ENCODE measurements at regions not wholly inside any gene's neighbourhood (a gene's known extent, or its start where the extent isn't known, plus 50 kb on each side); places are given as distances from the start of the nearest gene placed in this dataset.
"Not testable (repeated sequence)": the region's sequence is repeated elsewhere in the genome, so short reads cannot be mapped to it uniquely, and the experiment has no call there.

DNA sequence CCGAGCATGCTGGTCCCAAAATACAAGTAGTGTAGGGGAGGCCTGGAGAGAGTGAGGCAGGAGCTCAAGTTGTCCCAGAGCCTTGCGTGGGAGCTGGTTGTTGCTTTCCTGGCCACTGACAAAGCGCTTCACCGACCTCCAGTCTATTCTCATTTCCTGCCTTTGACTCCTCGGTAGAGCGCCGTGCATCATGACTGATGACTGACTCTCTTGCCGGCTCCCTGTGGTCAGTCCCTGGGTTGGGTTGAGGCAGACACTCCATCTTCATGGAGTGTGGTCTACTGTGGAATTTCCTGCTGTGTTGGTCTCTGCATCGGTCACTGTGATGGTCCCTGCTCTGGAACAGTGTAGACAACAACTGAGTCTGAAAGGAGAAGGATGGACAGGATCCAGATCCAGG, 175.1 kb upstream of the S1PR3 start:
- DNase-seq (ENCODE audit: low spot score), result no peak

DNA sequence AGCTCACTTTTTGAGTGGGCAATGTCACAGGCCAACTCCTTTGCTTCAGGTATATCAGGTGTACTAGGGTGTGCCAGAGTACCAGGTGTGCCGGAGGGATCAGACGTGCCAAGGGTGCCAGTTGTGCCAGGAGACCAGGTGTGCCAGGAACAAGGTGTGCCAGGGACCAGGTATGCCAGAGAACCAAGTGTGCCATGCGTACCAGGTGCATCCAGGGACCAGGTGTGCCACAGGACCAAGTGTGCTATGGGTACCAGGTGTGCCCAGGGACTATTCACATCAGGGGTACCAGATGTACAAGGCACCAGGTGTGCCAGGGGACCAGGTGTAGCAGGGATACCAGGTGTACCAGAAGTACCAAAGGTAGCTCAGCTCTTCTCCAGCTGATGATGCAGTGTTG, 174.7 kb upstream of the S1PR3 start:
- DNase-seq (ENCODE audit: low spot score), result no peak

DNA sequence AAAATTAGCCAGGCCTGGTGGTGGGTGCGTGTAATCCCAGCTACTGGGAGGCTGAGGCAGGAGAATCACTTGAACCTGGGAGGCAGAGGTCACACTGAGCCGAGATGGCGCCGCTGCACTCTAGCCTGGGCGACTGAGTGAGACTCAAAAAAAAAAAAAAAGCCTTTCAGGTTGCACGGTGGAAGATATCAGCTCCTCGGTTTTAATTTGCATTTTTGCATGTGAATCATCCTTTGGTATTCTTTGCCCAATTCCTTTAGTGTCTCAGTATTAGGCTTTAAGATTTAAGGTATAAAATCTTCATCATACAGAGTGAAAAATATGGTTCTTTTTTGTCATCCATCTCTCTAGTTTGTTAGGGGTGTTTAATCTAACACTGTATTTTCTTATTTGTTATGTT, 173.6 kb upstream of the S1PR3 start:
- DNase-seq (ENCODE audit: low spot score), result no peak

DNA sequence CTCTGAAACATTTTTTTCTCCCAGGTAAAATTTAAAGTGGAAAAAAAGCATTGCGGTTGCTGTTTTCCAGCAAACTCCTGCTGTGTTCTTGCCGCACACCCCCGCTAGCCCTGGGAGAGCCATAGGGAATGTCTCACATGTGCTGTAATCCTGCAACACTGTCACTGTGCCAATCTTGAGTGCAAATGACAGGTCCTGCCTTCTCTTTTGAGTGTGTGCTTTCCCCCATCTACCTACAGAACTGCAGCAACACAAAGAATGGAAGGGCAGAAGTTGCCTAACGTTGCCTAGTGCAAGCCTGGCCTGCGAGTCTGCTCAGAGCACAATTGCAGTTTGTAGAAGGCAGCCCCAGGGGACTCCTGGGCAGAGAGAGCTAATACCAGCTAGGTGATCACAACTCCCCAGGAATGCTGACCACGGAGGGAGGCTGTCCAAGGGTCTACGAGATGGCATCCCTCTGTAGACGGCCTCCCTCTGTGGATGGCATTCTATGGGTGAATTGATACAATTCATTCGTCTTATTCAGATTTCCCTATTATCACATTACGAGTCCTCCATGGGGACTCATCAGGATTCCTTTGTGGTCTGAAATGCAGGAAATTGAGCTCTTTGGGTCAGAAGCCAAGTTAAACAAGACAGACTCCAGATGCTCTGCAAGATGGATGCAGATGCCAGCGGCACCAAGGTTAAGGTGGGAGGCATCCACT, 172.6 kb upstream of the S1PR3 start:
- DNase-seq (ENCODE audit: low spot score), result no peak

DNA sequence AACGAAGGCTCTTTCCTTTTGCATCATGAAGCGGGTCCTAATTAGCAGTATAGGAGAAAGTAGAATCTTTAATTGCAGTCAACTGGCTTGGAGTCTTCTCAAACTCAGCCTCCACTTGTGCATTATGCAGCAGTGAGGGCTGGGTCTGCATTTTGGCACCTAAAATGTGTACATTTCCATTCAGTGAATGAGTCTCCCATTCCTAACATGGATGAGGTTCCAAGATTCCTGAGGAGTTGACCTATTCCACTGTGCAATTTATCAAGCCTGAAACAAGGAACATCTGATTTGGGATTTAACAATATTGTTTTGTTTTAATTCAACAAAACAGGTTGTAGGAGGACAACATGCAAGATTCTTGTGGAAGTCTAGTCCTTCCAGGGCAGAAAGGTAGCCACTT, 171.8 kb upstream of the S1PR3 start:
- DNase-seq (ENCODE audit: low spot score), result no peak

DNA sequence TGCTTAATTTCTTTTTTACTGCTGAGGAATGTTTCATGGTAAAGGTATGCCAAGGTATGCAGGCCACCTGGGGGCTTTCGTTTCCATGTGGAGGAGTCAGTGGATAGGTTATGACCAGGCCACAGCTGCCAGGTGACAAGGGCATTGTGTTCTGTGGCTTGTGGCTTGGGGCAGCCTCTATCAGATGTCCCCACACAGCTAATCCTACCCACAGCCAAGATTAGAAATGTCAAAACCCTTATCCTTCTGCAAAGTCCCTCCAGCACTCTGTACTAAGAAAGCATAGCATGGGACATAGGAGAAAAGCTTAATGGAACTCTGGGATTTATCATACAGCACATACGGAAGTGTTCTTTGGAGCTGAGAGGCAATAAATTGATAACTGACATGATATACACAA, 171.2 kb upstream of the S1PR3 start:
- DNase-seq (ENCODE audit: low spot score), result no peak

DNA sequence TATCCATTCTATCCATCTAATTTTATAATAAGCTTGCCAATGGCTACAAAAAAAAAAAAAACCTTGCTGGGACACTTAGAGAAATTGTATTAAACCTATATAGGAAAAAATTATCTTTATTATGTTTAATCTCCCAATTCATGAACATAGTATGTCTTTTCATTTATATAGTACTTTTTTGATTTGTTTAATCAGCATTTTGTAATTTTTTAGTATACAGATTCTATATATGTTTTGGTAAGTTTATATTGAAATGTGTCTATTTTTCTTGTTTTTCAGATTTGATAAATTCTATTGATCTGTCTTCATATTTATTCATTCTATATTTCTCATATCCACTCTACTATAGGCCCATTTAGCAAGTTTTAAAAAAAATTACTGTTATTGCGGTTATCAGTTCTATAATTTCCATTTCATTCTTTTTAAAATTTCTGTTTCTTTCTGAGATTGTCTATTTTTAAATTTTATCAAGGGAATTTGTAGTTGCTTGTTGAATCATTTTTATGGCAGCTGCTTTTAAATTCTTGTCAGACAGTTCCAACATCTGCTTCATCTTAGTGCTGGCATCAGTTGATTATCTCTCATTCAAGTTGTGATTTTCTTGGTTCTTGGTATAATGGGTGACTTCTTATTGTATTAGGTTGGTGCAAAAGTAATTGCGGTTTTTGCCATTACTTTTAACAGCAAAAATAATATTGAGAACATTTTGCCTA, 170.1 kb upstream of the S1PR3 start:
- no peak for DNase-seq (ENCODE audit: low spot score)

DNA sequence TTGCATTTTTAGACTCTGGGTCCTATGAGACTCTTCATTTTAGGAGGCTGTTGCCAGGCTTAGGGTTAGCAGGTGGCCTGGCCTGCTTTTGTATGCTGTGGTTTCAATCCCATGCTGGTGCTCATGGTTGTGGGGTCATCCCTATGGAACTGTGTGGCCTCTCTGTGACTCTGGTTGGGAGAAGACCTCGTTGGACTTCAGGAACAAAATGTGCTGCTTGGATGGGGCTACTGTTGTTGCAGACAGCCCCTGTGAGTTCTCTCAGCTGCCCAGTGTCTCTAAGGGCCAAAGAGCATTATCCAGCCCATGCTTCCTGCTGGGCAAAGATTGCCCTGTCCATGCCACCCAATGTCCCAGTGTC, 169.5 kb upstream of the S1PR3 start:
- no peak for DNase-seq (ENCODE audit: low spot score)

DNA sequence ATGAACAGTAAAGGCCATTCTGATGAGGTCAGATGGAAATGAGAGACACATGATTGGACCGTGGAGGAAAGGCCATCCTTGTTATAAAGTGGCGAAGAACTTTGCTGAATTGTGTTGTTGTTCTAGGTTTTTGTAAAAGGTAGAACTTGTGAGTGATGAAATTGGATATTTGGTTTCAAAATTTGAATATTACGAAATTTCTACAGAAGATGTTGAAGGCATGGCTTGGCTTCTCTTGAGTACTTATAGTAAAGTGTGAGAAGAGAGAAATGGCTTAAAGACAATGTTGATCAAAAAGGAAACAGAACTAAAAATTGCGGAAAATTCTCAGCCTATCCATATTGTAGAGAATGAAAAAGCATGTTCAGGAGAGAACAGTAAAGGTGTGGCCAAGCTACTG, 166.6 kb upstream of the S1PR3 start:
- no peak for DNase-seq (ENCODE audit: low spot score)

DNA sequence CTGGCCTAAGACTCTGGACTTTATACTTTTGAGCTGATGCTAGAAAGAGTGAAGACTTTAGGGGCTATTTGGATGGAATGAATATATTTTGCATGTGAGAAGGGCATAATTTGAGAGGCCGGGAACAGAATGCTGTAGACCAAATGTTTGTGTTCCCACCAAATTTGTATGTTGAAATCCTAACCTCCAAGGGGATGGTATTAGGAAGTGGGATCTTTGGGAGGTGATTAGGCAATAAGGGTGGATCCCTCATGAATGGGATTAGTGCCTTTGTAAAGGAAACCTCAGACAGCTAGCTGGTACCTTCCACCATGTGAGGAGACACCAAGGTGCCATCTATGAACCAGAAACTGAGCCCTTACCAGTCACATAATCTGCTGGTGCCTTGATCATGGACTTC, 165.1 kb upstream of the S1PR3 start:
- no peak for DNase-seq (ENCODE audit: low spot score)

DNA sequence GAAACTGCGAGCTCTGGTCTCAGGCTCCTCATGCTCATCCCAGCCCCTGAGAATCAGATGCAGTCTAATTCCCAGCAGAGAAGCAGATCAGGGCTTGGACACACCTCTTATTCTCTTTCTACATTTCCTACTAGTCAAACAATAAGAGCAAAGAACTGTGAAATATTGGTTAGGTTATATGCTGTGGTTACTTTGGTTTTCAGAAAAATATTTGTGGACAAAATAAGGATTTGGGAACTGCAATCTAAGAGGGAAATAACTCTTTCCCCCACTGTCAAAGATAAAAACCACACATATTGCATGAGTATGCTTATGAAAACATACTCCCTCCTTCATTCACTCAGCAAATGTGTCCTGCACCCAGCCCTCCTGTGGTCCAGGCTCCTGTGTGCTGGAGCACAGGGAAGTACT, 164.5 kb upstream of the S1PR3 start:
- no peak for DNase-seq (ENCODE audit: low spot score)

DNA sequence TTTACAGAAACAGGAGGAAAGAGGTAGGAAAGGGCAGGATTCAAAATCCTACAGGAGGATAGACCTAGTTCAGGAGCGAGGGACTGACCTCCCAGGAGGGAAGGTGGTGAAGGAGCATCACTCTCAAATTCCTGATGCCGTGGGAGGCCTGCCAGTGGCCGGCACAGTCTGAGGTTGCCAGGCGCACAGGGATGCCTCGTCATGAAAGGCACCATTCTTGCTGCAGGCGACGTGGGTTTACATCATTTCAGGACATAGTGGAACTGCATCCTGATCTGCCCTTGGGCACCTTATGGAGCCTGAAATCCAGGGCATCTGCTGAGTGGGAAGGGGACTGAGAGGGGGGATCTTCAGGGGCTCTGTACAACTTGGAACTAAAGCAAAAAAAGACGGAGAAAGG, 163.2 kb upstream of the S1PR3 start:
- DNase-seq (ENCODE audit: low spot score), result no peak

DNA sequence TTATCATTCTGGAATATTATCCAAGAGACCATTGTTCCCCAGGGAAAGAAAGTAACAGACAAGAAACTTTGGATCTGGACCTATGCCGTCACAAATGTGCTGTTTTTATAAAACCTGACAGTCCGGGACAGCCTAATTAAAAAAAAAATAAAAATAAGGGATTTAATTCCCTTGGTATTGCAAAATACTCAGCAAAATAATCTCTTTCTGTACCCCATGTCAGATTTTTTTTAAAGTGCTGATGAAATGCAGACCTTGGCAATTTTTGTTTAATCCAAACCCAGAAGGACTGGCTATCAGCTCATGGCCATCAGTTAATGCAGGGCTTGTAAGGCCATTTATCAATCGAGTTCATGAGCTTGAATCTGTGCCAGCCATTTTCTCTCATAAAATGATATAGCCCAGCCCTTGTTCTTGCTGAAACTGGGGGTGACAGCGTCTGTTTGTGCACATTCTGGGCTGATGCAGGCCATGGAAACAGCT, 162.7 kb upstream of the S1PR3 start:
- DNase-seq (ENCODE audit: low spot score), result no peak

DNA sequence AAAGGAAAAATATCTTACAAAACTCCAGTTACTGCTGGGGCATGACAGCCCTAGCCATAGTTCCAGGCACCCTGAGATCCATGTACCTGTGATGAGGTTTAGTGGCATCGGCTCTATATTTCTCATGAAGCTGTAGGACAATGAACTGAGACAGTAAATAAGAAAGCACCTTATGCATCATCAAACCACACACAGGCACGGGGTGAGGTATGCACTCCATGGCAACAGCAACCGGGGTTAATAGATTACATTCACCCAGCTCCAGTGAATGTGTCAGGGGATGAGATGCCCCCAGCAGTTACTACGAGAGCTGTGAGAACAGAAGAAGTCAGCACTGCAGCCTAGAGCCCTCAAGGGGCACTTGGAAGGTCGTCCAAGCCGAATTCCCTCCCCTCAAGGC, 162.0 kb upstream of the S1PR3 start:
- DNase-seq (ENCODE audit: low spot score), result no peak

DNA sequence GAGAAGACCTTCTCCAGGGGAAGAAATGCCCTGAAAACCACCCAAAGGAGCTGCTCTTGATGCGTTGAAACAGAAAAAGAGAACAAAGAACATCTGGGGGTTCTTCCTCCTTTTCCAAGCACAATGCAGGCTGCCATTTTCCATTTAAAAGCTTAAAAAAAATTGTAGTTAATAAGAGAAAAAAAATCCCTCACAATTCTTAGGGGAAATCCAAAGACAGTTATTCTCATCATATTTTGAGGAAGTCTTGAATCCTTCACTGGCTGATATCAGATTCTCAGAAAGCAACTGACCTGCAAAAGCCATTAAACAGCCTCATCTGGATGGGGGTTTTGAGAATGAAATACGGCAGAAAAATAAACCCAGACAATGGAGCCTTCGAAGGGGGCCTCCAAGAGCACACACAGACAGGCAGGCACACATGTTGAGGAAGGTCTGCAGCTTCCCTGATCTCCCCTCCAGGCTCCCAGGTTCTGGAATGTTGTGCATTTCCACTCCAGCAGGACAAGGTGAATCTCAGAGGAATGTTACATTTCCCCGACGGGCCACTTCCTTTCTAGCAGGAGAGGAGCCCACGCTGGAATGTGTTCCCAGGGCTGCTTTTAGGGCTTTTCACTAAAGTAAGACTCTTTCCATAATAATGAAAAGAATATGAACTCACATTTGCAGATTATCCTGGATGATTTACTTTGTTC, 159.4 kb upstream of the S1PR3 start:
- DNase-seq (ENCODE audit: low spot score), result no peak

DNA sequence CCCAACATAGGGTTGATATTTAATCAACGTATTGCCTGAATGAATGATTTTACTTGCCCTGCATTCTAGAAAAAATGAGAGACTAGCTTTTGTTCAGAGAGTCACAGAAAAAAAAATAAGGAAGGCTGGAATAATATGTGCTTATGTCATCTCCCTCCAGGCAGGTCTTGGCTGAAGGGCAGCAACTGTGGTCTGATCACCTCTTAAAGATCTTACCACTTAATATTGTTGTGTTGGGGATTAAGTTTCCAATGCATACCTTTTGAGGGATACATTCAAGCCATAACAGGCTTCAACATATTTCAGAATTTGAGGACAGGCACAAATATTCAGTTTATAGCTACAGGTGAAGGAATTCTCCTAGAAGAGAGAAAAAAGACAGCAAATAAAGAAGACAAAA, 157.3 kb upstream of the S1PR3 start:
- no peak for DNase-seq (ENCODE audit: low spot score)

DNA sequence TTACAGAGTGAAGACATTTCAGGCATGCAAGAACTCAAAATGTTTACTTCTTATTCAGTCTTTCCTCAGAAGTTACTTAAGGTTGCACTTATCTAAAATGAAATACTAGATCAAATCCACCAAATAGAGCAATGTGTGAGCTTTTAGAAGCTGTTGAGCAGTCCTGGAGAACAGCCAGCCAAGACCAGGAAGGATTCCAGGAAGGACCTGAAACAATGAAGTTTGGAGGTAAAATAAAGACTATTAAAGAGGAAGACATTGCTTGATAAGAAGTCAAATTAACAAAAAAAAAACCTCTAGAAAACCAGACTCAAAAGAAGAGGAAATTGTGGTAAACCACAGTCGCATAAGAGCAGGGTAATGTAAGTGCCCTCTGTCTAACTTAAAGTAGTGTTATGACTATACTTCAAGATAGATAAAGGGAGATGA, 156.2 kb upstream of the S1PR3 start:
- DNase-seq (ENCODE audit: low spot score), result no peak

DNA sequence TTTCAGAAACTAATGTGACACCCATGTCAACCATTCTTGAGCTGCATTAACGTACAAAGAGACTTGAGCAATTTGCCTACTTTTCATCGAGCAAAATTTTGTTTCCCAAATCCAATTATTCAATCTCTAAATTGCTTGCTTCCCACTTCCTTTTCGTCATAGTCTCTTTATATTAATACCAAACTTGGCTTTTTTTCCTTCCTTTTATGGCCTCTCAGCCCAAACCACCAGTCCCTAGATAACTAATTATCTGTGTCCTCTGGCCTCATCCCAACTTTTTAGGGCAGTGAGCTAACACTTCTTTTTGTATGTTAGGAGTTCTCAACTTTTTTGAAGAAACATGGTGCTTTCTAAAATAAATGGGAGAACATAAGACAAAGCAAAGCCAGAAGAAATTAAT, 155.5 kb upstream of the S1PR3 start:
- DNase-seq (ENCODE audit: low spot score), result no peak

DNA sequence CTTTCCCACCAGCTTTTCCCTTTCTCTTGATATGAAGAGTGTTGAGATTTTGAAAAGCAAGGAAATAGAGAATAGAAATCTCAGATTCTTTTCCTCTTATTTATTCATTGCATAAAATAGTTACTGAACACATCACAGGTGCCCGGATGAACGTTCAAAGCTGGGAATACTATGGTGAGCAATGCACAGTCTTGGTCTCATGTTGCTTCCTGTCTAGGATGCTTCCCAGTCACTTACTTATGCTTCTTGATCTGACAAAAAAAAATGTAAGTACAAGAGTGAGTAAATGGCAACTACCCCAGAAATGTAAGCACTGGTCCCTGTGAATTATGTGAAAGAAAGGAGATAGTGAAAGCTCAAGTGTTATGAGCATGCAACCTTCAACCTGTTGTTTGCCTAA, 153.5 kb upstream of the S1PR3 start:
- DNase-seq (ENCODE audit: low spot score), result no peak

DNA sequence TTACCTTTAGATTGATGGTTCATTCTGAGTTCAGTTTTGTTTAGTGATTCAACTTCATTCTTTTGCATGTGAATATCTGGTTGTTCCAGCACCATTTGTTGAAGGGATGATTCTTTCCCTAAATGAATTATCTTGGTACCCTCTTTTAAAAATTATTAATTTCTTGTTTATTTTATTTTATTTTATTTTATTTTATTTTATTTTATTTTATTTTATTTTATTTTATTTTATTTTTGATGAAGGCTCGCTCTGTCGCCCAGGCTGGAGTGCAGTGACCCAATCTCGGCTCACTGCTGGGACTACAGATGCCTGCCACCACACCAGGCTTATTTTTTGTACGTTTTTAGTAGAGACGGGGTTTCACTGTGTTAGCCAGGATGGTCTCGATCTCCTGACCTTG, 141.4 kb upstream of the S1PR3 start:
- not testable (repeated sequence) for DNase-seq (ENCODE audit: low spot score)

DNA sequence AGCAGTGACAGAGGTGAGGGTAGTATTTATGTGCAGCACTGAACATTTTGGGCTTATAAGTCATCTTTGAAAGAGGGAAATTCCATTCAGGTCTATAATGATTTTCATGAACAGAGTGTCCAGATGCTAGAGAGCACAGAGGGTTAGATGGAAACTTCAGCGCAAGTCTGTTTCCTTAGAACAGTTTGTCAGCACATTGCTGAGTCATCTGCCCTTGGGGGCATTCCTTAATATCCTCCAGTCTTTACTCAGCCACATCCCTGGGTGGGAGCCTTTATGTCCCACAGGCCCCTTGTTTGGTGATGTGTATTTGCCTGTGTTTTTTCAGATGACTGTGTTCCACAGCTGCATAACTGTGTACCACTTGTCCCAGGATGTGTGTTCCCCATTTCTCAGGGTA, 138.5 kb upstream of the S1PR3 start:
- no peak for DNase-seq (ENCODE audit: low spot score)

DNA sequence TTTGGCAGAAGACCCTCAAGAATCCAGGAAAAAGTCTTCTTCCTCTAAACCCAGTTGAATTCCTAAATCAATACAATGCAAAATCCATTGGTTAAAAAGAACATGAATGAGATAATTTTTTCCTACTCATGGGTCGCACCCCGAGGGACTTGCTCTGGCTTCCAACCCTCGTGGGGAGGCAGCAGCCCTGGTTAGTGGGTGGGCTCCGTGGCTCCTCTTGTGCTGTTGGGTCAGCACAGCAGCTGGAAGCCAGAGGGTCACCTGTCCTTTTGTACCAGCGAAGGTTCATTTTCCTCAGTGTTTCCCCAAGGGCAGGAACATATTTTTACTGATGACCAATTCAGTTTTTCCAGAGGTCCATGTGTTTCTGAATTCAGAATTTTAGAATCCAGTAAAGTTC, 120.6 kb upstream of the S1PR3 start:
- DNase-seq (ENCODE audit: low spot score), result no peak

DNA sequence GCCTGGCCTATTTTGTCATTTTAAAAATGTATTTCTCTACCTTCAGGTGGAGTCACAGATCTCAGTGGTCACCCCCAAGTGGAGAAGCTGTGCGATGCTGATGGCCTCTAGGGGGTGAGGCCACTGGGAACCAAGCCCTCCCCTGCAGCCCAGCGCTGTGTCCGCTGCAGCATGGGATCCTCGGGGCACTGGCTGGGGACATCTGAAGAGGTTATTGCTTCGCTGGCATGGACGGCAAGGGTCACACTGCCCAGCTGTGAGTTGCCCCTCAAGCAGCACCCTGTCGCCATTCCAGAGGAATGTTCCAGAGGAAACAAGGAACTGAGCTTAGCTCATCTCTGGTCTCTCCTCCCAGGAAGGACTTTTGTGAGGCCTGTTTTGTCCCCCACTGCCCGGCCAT, 119.6 kb upstream of the S1PR3 start:
- no peak for DNase-seq (ENCODE audit: low spot score)

Data from ecto neural progenitor cell (in vitro differentiated cells).